HG02885 (cell line): ENCODE measurements at regions not wholly inside any gene's neighbourhood (a gene's known extent, or its start where the extent isn't known, plus 50 kb on each side); places are given as distances from the start of the nearest gene placed in this dataset.

Experiments
- ATAC-seq: cut with Tn5 transposase; IDR thresholded peaks from one replicate; pipeline ENCODE4 v1.9.1; 2021; ENCODE audit warnings: mild to moderate bottlenecking; ENCODE audit not compliant: unreplicated experiment, poor library complexity

DNA sequence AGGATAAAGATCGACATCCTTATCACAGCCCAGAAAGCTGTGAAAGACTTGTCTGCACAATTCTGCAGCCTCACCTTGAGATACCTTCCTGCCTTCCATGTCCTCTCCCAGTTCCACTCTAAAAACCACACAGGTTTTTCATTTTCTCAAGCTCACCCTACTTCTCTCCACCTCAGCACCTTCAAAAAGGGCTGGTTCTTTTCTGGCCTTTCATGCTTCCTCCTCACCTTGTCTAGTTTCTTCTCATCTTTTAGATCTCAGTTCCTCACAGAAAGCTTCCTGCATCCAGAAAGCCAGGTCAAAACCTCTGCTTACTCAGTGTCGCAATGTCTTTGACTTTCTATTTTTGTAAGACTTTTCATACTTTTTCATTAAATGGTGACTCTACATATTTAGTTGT, 140.2 kb upstream of the STT3B start:
- peak; percentile 72 for ATAC-seq

DNA sequence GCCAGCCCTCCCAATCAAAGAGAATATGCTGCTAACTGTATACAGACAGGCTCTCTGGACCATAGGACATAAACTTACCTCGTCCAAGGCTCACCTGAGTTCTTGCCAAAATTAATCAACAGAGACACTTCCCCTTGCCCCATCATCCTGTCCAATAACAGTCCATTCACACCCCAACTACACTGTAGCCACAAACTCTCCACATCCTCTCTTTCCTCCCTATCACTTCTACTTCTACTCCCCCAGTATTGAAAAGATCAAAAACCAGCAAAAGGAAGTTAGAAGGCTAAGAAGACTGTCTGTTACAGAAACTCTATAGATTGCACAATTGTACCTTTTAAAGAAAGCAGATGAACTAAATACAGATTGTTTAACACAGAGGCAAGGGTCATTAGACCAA, 133.5 kb upstream of the STT3B start:
- no peak for ATAC-seq

DNA sequence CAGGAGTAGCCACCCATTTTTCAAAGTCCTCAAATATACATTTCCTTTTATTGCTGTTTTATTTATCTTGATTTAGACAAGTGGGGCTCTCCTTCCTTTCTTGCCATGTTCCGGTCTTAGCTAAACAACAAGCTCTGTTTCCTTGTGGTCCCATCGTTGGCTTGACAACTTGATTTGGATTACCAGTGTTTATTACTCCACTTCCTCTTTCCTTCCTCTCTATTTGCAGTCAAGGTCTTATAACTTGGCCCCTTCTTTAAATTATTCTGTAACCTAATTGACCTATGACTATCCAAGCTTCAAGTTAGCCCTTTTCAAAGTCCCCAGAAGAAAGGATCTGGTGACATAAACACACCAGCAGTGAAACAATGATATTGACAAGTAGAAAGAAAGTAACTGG, 130.6 kb upstream of the STT3B start:
- ATAC-seq: no peak

DNA sequence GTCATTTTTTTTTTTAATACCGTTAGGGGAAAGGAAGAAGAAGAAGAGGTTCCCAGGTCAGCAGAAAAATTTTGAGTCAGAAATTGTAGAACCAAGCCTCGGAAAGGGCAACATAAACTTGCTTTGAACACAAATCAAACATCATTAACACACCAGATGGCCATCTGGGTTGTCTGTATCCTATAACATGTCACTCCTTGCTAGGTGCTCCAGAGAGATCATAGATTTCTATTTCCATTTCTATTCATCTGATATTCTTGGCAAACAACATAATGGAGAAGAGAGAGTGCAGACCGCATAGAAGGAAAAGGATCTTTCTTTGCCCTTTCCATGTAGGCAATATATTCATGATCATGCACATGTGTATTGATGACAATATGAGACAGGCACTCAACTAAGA, 129.5 kb upstream of the STT3B start:
- ATAC-seq: no peak

DNA sequence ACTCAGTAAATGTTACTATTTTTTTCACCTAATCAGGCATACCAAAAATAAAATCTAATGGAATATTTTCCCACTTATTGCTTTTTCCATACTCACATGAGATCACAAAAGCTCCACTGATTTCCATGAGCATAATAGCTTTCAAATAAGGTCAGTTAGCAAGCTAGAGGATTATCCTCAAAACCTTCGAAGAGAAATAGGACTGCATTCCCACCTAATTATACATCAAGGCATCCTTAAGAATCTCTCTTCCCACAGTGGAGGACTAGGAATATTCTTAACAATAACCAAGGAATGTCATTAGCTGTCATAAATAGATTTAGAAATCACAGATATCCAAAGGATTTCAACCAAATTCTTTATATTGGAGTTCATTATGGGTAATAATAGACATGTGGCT, 127.9 kb upstream of the STT3B start:
- ATAC-seq: no peak

DNA sequence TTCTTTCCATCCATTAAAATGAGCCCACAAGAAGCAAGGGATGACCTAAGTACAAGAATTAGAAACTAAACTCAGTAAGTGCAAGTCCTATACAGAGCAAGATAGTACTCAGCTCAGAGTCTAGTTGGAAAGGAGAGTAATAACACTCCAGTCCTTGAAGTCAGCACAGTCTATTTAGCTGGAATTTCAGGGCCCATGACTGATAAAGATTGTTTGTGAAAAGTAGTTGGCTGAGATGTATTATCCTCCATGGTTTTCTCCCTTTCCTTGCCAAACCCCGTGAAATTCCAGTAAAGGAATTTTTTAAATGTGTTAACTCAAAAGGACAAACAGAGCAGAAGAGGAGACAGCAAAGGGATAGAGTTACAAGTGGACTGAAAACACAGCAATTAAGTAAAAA, 127.2 kb upstream of the STT3B start:
- ATAC-seq: no peak

DNA sequence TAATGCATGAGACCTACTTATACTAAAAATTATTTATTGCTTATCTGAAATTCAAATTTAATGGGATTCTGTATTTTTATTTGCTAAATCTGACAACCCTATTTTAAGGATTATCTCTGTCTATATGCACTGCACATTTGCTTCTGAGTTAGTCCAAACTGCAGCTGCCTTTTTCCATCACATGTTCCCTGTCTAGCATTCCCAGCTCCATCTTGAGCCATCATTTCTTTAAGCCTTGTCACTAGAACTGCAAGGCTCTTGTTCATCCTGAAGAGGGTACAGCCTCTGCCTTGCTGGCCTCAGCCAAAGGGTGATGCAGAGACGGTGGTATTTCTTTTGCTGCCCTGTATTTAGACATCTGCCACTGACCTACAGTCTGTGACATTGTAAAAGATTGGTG, 125.8 kb upstream of the STT3B start:
- ATAC-seq: no peak

DNA sequence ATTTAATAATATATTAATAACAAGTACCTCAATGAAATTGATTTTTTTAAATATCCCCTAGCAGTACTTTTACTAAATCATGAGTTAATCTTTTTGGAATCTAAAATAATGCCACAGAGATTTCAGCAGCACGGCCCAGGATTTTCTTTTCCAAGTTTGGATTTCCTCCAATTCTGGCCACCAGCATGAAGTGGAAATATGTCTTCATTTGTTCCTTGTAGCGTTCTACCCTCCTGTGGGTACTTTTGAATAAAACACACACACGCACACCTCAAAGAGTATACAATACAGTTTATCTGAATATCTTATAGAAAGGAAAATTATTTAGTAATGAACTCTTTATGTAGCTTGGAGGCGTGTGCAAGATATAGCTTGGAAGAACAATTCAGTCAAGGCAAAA, 125.1 kb upstream of the STT3B start:
- ATAC-seq: no peak

DNA sequence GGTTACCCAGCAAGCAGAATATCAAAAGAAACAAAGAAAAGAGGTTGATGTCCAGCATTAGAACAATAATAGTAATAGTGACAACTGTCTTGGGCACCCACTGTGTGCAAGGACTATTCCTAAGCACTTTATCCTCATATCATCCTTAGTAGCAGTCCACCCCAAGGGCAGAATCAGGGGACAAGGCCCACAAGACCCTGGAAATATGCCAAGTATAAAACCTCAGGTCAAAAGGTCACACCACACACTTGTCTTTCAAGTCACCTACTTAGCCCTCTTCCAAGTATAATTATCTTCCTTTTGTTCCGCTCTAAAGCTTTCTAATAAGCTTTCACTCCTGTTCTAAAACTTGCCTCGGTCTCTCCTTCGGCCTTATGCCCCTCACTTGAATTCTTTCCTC, 124.0 kb upstream of the STT3B start:
- ATAC-seq: no peak

DNA sequence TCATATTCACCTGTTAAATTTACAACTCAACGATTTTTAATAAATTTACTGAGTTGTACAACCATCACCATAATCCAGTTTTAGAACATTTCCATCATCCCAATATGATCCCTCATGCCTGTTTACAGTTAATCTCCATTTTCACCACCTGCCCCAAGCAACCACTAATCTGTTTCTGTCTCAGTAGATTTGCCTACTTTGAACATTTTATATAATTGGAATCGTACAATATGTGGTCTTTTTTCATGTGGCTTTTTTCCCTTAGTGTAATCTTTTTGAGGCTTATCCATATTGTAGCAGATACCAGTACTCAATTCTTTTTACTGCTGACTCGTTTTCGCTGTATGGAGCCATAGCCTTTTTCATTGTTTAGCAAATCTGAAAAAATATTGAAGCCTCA, 123.3 kb upstream of the STT3B start:
- no peak for ATAC-seq

DNA sequence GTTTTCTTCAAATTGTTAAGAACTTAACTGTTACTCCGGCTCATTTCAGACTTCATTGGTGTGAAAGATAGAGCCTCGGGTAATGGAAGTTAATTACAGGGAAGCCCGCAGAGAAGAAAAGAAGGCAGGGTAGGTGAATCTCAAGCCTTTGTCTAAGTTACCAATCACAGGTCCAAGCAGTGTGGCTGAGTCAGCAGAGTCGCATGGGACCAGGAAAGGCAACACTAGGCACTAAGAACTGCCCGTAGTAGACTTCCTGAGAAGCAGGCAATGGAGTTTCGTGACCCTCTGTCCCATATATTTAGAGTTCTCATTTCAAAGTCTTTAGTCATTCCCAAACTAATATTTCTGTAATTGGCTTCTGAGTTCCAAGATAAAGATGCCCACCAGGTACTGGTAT, 122.9 kb upstream of the STT3B start:
- ATAC-seq: no peak

DNA sequence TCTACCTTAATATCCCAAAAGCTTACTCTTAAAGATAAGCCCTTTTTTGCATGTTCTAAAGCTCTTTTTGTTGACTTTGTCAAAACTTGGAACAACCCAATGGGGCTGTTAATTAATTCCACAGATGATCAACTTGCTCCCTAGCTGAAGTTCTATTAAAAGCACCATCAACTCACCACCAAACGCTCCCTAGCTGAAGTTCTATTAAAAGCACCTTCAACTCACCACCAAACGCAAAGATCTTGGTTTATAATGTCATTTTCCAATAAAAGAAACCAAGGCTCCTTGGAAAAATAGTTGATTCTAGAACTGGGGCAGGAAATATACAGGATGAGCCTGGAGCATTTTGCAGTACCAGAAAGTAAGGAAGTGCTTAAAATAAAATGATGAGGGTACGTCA, 122.3 kb upstream of the STT3B start:
- no peak for ATAC-seq

DNA sequence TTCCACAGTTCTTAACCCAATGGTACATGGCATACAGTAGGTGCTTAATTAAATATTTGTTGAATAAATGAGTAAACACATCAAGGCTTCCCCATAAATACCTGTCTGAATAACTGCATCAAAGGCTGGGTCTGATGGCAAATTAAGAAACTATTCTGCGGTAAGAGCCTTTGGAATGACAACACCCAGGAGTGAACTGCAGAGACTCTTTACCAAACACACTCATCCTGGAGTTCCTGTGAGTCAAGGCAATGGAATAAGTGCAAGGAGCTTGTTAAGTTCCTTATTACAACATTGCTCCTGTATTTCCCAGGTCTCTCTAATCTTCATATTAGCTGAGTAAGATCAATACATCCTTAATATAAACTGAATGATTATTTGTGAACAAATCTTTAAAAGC, 119.9 kb upstream of the STT3B start:
- no peak for ATAC-seq

DNA sequence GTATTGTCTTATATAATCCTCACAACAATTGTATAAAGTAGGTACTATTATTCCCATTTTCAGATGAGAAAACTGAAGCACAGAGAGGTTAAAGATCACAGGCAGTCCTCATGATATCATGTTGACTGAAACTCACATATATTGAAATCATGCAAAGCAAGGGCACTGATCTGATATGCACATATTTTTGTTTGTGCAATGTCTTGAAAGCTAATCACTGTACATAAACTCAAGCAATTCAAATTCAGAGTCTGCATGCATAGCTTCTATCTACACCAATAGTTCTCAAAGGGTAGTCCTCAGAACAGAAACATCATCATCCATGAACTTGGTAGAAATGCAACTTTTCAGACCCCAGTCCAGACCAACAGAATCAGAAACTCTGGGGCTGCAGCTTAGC, 119.2 kb upstream of the STT3B start:
- ATAC-seq: no peak

DNA sequence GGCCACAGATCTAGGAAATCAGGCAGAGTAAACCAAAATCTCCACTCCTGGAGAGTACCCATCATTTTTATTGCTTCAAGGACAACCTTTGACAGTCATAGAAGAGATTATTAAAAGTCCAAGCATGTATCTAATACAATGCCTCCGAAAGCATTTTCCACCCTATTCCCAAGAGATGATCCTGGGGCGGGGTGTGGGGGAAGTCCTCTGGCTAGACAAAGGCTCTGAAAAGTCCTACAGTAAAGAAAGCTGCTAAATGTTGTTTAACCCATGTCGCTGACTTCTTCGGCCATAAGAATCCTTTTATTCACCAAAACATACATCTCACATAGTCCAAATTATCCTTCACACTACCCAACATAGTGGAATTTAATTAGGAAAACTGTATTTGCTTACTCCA, 115.7 kb upstream of the STT3B start:
- no peak for ATAC-seq

DNA sequence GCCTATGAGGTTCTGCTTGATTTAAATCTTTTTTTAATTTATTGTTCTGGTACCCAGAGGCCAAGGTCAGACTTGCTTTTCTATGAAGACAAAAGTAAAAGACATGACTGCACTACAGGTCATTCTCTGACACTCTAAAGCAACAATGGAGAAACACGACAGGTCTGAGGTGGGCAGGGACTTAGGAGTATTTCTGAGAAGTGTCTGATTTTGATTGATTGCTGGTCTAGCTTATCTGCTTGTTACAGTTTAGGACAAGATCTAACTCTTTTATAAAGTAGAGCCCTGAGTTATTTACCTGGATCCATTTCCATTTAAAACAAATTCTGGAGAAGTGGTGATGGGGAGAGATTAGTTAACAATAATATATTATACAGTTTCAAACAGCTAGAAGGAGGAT, 115.2 kb upstream of the STT3B start:
- no peak for ATAC-seq

DNA sequence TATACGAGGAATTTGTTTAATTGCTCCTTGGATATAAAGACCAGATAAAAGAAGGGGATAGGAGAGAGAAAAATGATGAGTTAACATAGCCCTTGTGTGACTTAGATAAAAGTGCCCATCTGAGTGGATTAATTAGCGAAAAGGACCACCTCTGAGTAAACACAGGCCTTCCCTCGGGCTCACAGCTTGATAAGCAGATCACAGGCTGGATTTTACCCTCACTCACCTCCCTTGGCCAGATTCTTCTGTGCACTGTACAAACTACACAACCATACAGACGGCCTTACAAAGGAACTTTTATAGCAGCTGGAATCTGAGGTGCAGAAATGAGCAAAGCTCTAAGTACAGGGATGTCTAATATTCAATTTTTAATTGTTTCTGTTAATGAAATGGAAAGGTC, 112.4 kb upstream of the STT3B start:
- ATAC-seq: no peak

DNA sequence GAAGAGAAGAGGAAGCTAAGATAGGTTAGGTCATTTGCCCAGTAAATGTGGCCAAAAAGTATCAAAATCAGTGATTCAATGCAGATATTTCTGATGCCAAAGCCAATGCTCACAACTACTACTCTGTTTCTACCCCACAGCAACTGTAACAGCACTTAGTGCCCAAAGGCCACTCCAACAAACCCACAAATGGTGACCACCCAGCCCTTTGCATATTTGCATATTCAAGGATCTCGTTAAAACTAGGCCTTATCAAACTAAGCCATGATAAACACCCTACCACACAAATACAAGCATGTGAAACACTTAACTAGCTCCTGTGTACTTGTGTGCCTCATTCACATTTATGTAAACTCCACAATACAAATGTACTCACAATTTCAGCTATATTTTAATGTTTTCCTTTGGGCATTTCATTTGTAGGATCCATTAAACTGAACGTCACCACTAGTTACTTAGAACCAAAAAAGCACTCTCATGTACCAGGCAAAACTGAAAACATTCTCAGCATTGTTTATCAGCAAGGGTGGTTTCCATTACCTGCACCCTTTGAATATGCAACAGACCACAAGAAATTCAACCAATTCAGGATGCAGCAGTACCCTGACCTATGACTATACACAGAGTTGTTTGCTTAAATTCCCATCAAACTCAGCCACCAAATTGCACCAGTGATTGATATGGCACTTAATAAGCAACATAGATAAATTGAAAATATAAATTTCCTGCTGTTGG, 111.2 kb upstream of the STT3B start:
- peak; percentile 58 for ATAC-seq

DNA sequence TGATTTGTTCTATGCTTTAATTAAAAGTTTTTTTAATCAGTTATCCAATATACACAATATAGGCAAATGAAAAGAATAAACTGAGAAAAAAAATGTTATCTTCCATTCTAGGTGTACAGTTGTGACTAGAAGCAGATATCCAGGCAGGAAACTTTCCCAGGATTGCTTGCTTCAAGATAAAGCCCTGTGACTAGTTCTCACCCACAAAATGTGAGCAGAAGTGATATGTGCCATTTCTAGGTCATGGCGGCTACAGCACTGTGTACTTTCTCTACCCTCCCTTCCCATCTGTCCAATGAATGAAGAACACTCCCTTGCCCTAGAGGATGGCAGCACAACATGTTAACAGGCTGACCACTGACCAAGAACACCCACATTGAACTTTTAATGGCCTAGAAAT, 110.5 kb upstream of the STT3B start:
- ATAC-seq: no peak

DNA sequence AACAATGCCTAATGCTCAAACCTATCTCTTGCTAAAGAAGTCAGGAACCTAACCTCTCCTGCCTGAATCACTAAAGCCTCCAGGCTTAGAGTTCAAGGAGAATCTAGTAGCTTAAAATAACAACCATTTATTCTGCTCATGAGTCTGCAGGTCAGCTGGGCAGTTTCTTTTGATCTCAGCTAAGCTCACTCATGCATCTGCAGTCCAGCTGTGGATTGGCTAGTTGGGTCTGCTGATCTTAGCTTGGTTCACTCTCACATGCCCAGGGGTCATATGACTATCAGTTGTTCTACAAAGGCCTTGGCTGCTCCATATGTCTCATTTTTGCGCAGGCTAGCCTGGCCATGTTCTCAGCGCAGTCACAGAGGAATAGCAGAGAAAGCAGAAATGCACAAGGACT, 109.2 kb upstream of the STT3B start:
- no peak for ATAC-seq

DNA sequence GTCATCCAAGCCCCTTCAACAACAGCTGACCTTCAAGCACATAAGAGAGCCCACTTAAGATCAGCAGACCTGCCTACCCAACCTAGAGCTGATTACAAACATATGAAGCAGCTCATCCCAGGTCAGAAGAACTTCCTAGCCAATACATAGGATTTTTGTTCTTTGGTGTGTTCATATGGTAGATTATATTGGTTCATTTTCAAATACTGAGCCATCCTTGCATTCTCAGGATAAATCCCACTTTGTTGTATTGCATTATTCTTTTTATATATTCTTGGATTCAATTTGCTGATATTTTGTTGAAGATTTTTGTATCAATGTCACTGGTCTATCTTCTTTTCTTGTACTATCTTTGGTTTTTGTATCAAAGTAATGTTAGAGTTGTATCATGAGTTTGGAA, 107.3 kb upstream of the STT3B start:
- ATAC-seq: no peak

DNA sequence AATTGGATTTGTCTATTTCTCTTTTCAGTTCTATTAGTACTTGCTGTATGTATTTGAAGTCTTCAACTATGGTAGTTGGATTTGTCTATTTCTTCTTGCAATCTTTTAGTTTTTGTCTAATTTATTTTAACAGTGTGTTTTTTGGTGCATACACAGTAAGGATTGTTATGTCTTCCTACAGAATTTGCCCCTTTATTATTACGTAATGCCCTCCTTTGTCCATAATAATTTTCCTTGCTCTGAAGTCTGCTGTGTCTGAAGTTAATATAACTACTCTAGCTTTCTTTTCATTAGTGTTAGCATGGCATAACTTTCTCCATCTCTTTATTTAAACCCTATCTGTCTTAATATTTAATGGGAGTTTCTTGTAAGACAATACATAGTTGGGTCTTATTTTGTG, 105.1 kb upstream of the STT3B start:
- ATAC-seq: no peak

DNA sequence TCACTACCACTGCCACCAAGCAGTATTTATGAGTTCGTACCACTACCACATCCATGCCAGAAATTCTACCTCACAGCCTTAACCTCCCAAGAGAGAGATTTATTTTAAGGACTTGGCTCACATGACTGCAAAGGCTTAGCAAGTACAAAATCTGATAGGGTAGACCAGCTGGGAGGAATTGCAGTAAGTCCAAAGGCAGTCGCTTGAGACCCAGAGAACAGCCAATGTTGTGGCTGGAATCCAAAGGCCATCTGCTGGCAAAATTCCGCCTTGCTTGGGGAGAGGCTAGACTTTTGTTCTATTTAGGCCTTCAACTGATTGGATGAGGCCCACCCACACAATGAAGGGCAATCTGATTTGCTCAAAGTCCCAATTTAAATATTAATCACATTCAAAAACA, 101.4 kb upstream of the STT3B start:
- ATAC-seq: no peak
